ENCODE measurements at regions not wholly inside any gene's neighbourhood (a gene's known extent, or its start where the extent isn't known, plus 50 kb on each side); places are given as distances from the start of the nearest gene placed in this dataset.
A peak's percentile ranks its signal among the peaks of the same experiment; 100 is the strongest.

- DNase-seq (ENCODE audit: low spot score) = no peak
Observed at GRCh38 chr2:142241016-142241415, 110.2 kb upstream of the LRP1B start.

DNA sequence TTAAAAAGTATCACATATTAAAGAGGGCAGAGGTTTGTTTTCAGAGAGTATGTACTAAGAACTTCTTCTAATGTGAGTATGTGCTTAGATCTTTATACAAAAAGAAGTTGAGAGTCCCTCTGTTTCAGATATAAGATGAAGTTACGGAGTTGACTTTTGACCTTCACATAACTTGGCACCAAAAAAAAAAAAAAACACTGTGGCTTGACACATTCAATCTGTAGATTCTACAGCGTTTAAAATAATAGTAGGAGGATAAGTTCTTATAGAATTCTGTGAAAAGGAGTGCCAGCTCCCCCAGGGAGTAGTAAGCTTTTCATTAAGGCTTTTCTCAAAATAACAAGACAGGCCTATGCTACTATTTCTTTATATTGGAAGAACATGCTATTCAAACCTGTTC, 105.4 kb upstream of the LRP1B start:
- DNase-seq (ENCODE audit: low spot score) = no peak

DNA sequence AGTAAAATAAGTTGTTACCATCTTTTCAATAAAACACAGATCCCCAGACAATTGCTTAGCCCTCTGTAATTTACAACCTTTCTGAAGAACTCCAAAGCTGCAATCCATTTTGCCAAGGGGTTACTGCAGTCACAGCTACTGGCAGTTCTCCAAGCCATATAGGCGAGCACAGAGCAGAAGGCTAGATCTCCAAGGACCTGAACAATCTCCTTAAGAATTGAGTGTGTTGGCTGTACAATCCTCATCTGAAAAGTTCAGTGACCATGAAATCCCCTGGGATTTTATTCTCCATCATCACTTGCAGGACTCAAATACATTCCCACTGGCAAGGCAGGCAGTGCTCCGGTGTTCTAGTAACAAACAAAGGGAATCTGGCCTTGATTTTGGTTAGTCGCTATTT, 103.9 kb upstream of the LRP1B start:
- no peak for DNase-seq (ENCODE audit: low spot score)

DNA sequence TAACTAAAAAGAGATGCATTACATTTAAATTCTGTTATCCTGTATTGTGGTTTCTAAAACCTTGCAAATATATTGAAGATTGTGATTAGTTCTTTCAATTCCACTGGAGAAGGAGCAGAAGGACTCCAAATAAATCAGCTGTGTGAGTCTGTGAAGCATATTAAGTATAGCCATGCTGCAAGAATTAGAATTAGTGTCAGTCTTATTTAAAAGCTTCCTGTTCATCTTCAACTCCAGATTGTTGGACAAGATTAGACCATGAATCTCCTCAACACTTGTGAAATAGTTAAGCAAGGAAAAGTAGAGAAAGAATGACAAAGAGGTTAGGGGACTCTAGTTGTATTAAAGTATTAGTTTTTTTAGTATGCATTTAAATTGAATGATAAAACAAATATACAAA, 92.5 kb upstream of the LRP1B start:
- no peak for DNase-seq (ENCODE audit: low spot score)

DNA sequence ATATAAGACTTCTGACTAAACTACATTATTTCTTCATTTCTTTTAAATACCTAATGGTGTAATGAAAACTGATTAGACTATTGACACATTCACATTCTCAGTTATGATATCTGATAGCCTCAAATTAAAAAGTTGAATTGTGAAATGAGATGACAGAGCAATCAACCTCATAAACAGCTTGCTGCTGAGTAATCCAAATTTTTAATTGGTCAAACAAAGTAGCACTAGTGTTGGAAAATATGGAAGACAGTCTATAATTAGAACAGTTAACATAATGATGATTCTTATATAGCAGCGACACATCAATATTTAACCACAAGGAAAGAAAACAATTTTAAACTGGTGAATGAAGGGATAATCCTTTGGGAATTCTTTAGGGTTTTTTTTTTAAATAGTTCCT, 91.9 kb upstream of the LRP1B start:
- DNase-seq (ENCODE audit: low spot score) = no peak

GRCh38 chr2:142220901-142221300, 90.1 kb upstream of the LRP1B start:
- DNase-seq (ENCODE audit: low spot score) = no peak

DNA sequence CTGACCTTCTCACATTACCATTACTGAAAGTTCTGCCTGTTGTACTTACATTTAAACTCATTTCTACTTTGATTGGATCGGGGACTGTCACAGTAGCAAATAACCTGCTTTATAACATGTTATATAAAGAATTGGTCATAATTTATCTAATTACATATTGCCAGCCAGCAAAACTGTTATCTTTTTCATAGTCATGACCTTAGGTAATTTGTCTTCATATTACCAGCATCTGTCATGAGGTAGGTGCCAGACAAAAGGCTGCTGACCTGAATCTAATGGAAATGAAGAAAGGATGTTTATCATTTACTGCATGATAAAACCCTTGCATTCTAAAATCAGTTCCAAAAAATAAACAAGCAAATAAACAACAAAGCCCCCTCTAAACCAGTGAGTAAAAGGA, 89.4 kb upstream of the LRP1B start:
- no peak for DNase-seq (ENCODE audit: low spot score)

DNA sequence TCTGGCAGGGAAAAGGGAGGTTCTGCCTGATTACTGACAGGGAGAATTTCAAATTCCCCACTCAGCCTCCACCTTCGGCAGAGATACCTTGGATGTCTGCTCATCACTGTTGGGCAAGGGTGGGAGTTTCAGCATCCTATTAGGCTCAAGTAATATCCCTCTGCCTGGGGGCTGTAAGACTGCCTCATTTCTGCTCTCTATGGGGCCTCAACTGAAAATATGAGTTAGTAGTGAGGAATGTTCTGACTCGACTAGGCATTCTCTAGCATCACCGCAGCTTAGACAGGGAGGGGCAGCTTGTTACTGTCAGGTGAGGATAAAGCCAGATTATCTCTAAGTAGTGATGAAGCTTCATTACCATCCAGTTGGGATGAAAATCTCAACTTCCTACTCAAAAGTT, 87.7 kb upstream of the LRP1B start:
- no peak for DNase-seq (ENCODE audit: low spot score)

GRCh38 chr2:142217804-142218203, 87.0 kb upstream of the LRP1B start:
- DNase-seq (ENCODE audit: low spot score) = no peak

DNA sequence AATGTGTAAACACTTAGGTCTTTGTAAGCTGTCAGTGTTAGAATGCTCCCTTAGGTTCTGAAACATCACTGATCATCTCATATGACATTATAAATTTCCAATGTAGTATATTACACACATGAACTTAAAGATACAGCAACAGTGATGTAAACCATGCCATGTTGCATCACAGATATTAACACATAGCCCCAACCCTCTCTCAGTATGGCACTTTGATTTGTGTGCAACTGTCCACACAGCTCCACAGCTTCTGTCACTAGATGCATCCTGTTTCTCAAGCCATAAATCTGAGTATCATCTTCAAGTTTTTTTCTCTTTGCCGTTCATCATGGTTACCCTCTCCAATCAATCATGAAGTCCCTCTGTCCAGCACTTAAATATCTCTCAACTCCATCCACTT, 69.2 kb upstream of the LRP1B start:
- DNase-seq (ENCODE audit: low spot score) = no peak

- no peak for DNase-seq (ENCODE audit: low spot score)
Observed at GRCh38 chr2:142199073-142199472, 68.3 kb upstream of the LRP1B start.

- DNase-seq (ENCODE audit: low spot score) = no peak
Observed at GRCh38 chr2:142190805-142191204, 60.0 kb upstream of the LRP1B start.

- no peak for DNase-seq (ENCODE audit: low spot score)
Observed at GRCh38 chr2:142189501-142189900, 58.7 kb upstream of the LRP1B start.

- DNase-seq (ENCODE audit: low spot score) = no peak
Observed at GRCh38 chr2:142188562-142188961, 57.7 kb upstream of the LRP1B start.

DNA sequence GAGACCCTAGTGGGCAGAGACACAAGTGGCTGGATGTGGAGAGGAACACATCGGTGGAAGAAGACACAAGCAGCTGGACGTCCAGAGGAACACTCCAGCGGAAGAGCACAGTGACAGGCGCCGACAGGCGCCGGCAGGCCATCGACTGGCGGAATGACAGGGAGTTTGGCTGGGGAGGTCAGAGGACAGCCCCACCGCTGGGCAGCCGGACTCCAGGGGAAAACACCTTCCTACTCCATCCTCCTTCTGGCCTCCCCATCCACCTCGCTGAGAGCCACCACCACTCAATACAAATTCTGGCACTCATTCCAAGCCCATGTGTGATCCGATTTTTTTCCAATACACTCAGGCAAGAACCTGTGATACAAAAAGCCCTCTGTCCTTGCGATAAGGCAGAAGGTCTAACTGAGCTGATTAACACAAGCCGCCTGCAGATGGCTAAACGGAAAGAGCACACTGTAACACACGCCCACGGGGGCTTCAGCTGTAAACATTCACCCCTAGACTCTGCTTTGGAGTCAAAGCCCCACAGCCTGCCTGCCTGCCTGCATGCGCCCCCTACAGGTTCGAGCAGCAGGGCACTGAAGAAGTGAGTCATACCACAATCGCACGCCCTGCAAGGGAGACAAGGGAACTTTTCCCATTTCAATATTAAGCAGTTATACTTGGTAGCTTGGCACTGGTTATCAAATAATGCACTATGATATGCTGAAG, 50.2 kb upstream of the LRP1B start:
- DNase-seq (ENCODE audit: low spot score) = peak; percentile 43
